Esophagus muscularis mucosa (tissue), 4 donors: ENCODE measurements at regions not wholly inside any gene's neighbourhood (a gene's known extent, or its start where the extent isn't known, plus 50 kb on each side); places are given as distances from the start of the nearest gene placed in this dataset.

Experiments
- EP300 ChIP-seq: sonication (generic); formaldehyde crosslinking; IDR thresholded peaks from one replicate; pipeline ENCODE4 v1.6.1; 2017; ENCODE audit warnings: antibody characterized with exemption
- POLR2A ChIP-seq: fragments of 450-650 bp; IDR thresholded peaks from one replicate; pipeline ENCODE4 v1.6.1; 2017; ENCODE audit warnings: antibody characterized with exemption, moderate library complexity, mild to moderate bottlenecking, low read depth
- POLR2AphosphoS5 ChIP-seq, 2 donors: sonication (generic); formaldehyde crosslinking; IDR thresholded peaks; one replicate each; pipeline ENCODE4 v1.6.1; 2017; ENCODE audit warnings: antibody characterized with exemption in 2 of 2
- TF ChIP-seq, protein P1 (sequence below), 3 experiments: fragments of 200-600 bp in 2 of 3; fragments of 450-650 bp in 1 of 3; sonication (generic) in 2 of 3; IDR thresholded peaks; one replicate each; pipeline ENCODE4 v1.5.1; 2017 to 2019; ENCODE audit warnings: antibody characterized with exemption in 3 of 3, mild to moderate bottlenecking in 2 of 3, moderate library complexity in 1 of 3

DNA sequence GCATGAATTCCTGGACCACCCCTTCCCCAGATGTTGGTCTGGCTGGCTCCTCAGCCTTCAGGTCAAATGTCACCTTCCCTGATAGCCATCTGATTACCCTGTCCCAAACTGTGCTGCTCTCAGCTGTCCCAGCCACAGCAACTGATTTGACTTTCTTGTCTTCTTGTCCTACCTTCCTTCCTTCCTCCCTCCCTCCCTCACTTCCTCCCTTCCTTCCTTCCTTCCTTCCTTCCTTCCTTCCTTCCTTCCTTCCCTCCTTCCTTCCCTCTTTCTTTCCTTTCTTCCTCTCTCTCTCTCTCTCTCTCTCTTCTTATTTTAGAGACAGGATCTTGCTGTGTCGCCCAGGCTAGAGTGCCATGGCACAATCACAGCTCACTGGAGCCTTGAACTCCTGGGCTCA, 242.5 kb downstream of the RPS24 start:
- TF ChIP-seq, protein P1, sequence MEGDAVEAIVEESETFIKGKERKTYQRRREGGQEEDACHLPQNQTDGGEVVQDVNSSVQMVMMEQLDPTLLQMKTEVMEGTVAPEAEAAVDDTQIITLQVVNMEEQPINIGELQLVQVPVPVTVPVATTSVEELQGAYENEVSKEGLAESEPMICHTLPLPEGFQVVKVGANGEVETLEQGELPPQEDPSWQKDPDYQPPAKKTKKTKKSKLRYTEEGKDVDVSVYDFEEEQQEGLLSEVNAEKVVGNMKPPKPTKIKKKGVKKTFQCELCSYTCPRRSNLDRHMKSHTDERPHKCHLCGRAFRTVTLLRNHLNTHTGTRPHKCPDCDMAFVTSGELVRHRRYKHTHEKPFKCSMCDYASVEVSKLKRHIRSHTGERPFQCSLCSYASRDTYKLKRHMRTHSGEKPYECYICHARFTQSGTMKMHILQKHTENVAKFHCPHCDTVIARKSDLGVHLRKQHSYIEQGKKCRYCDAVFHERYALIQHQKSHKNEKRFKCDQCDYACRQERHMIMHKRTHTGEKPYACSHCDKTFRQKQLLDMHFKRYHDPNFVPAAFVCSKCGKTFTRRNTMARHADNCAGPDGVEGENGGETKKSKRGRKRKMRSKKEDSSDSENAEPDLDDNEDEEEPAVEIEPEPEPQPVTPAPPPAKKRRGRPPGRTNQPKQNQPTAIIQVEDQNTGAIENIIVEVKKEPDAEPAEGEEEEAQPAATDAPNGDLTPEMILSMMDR (IDR thresholded peaks at IDR 0.05), result no peak
- TF ChIP-seq EP300, result no peak
- no peak for TF ChIP-seq POLR2AphosphoS5 (IDR thresholded peaks at IDR 0.05)
- no peak for TF ChIP-seq POLR2A
